Natural killer cell (primary cell): ENCODE measurements at regions not wholly inside any gene's neighbourhood (a gene's known extent, or its start where the extent isn't known, plus 50 kb on each side); places are given as distances from the start of the nearest gene placed in this dataset.
"Not testable (repeated sequence)": the region's sequence is repeated elsewhere in the genome, so short reads cannot be mapped to it uniquely, and the experiment has no call there.

ENCODE experiments used
- ATAC-seq, 3 donors: fragments of 150-1000 bp in 2 of 3; fragments of 200-7000 bp in 1 of 3; cut with Tn5 transposase; 1 replicate in 1 of 3; 2 replicates in 2 of 3; pipeline ENCODE4 v1.10.0; 2021; ENCODE audit warnings: mild to moderate bottlenecking in 2 of 3, moderate library complexity in 2 of 3
- DNase-seq, 2 donors: peaks; one replicate each; pipeline versions ENCODE4 v3.0.0 to v3.0.0-alpha.2; 2013 to 2021; ENCODE audit warnings: mixed read lengths in 1 of 2
- H3K27ac ChIP-seq: one replicate; pipeline ENCODE4 v1.5.1; 2013; ENCODE audit warnings: mild to moderate bottlenecking, low read length
- H3K27me3 ChIP-seq: one replicate; pipeline ENCODE4 v1.6.1; 2013; ENCODE audit warnings: low read length; ENCODE audit not compliant: control insufficient read depth, insufficient read depth
- H3K36me3 ChIP-seq: one replicate; pipeline ENCODE4 v1.6.1; 2013; ENCODE audit warnings: low read length; ENCODE audit not compliant: control insufficient read depth, insufficient read depth
- H3K4me1 ChIP-seq: one replicate; pipeline ENCODE4 v1.6.1; 2013; ENCODE audit warnings: low read length; ENCODE audit not compliant: control insufficient read depth, insufficient read depth
- H3K4me3 ChIP-seq: one replicate; pipeline ENCODE4 v1.5.1; 2013; ENCODE audit warnings: low read length
- H3K9me3 ChIP-seq: one replicate; pipeline ENCODE4 v1.6.1; 2013; ENCODE audit warnings: low read length; ENCODE audit not compliant: control insufficient read depth, insufficient read depth
- H3K27ac Mint-ChIP-seq, 2 donors: one replicate each; pipeline ENCODE4 v1.8.0; 2022; ENCODE audit warnings: mild to moderate bottlenecking in 2 of 2, mixed read lengths in 2 of 2, moderate library complexity in 1 of 2
- H3K27me3 Mint-ChIP-seq, 2 donors: one replicate each; pipeline ENCODE4 v1.8.0; 2022; ENCODE audit warnings: low read depth in 2 of 2, mixed read lengths in 2 of 2
- H3K36me3 Mint-ChIP-seq: one replicate; pipeline ENCODE4 v1.8.0; 2022; ENCODE audit warnings: mixed read lengths
- H3K4me1 Mint-ChIP-seq, 2 donors: one replicate each; pipeline ENCODE4 v1.8.0; 2022; ENCODE audit warnings: mixed read lengths in 2 of 2
- H3K4me3 Mint-ChIP-seq: one replicate; pipeline ENCODE4 v1.8.0; 2022; ENCODE audit warnings: mild to moderate bottlenecking, moderate library complexity, mixed read lengths
- H3K9me3 Mint-ChIP-seq, 2 donors: one replicate each; pipeline ENCODE4 v1.8.0; 2022; ENCODE audit warnings: mixed read lengths in 2 of 2
- WGBS: methylation state at CpG from one replicate; pipeline ENCODE4 v1.1.7; 2013; ENCODE audit warnings: missing lambda C conversion rate; ENCODE audit not compliant: insufficient coverage; 5-methylcytosine and 5-hydroxymethylcytosine counted together
- intact Hi-C: fragments of 100-400 bp; cut with micrococcal nuclease; formaldehyde crosslinking; loops from one replicate; pipeline ENCODE4 v1.14.2; 2022

- no CpG with 5 or more reads among the region's 4 CpGs for WGBS
- H3K9me3 ChIP-seq, H3K27ac ChIP-seq, H3K4me3 Mint-ChIP-seq, H3K4me1 ChIP-seq, H3K36me3 ChIP-seq, ATAC-seq, H3K9me3 Mint-ChIP-seq, H3K36me3 Mint-ChIP-seq, DNase-seq, H3K27me3 ChIP-seq, H3K4me3 ChIP-seq, intact Hi-C loops, H3K4me1 Mint-ChIP-seq, H3K27me3 Mint-ChIP-seq, H3K27ac Mint-ChIP-seq: not testable (repeated sequence)
Measured at GRCh38 chr2:111368288-111368687, 247.6 kb downstream of the BCL2L11 start.

- H3K4me1 Mint-ChIP-seq, H3K27me3 ChIP-seq, H3K27ac Mint-ChIP-seq, H3K9me3 Mint-ChIP-seq, DNase-seq, H3K4me3 Mint-ChIP-seq, H3K36me3 ChIP-seq, H3K4me1 ChIP-seq, H3K9me3 ChIP-seq, H3K27me3 Mint-ChIP-seq, H3K36me3 Mint-ChIP-seq, H3K4me3 ChIP-seq, intact Hi-C loops, H3K27ac ChIP-seq: not testable (repeated sequence)
- no CpG with 5 or more reads among the region's 2 CpGs for WGBS
- ATAC-seq = peak in 2 of 3 donors; percentile 54 to 58
Measured at GRCh38 chr2:111373060-111373459, 252.3 kb downstream of the BCL2L11 start.

- H3K27ac Mint-ChIP-seq, intact Hi-C loops: not testable (repeated sequence)
Measured at GRCh38 chr2:111373989-111374388, 253.3 kb downstream of the BCL2L11 start.

GRCh38 chr2:111374734-111375133, 254.0 kb downstream of the BCL2L11 start:
- 75% methylated on average over 1 of the region's 3 CpGs for WGBS
- intact Hi-C loops, H3K27me3 ChIP-seq, DNase-seq, H3K36me3 Mint-ChIP-seq, H3K36me3 ChIP-seq, H3K27me3 Mint-ChIP-seq, H3K4me1 ChIP-seq, H3K27ac ChIP-seq, H3K9me3 Mint-ChIP-seq, H3K4me3 ChIP-seq, H3K4me3 Mint-ChIP-seq, H3K9me3 ChIP-seq, H3K4me1 Mint-ChIP-seq: not testable (repeated sequence)
- ATAC-seq = peak in 1 of 3 donors; percentile 39
- H3K27ac Mint-ChIP-seq = peak overlapping the region in 1 of 2 donors; percentile 68

More at GRCh38 chr2:111373989-111374388, 253.3 kb downstream of the BCL2L11 start:
- not testable (repeated sequence) for H3K27me3 ChIP-seq, ATAC-seq, H3K27me3 Mint-ChIP-seq, H3K4me1 Mint-ChIP-seq, H3K36me3 Mint-ChIP-seq, H3K4me1 ChIP-seq, H3K36me3 ChIP-seq, H3K27ac ChIP-seq, H3K9me3 ChIP-seq, H3K4me3 Mint-ChIP-seq, H3K4me3 ChIP-seq, DNase-seq, H3K9me3 Mint-ChIP-seq
- WGBS = 100% methylated on average over 1 of the region's 5 CpGs

GRCh38 chr2:111375320-111375883, 254.7 kb downstream of the BCL2L11 start:
- intact Hi-C loops, H3K27ac ChIP-seq, H3K36me3 Mint-ChIP-seq, H3K27me3 ChIP-seq, DNase-seq, H3K9me3 ChIP-seq, H3K36me3 ChIP-seq, H3K4me1 Mint-ChIP-seq, H3K4me3 ChIP-seq, H3K9me3 Mint-ChIP-seq, H3K4me1 ChIP-seq, H3K27me3 Mint-ChIP-seq: not testable (repeated sequence)
- H3K4me3 Mint-ChIP-seq = peak overlapping the region; percentile 28
- ATAC-seq = peak in 2 of 3 donors; percentile 30 to 37
- peak overlapping the region in 1 of 2 donors; percentile 68 for H3K27ac Mint-ChIP-seq
- WGBS = 72% methylated on average over 5 of the region's 8 CpGs

- H3K27me3 Mint-ChIP-seq, H3K27ac ChIP-seq, H3K4me3 ChIP-seq, H3K9me3 ChIP-seq, H3K36me3 ChIP-seq, H3K9me3 Mint-ChIP-seq, H3K27me3 ChIP-seq, intact Hi-C loops, H3K27ac Mint-ChIP-seq, H3K4me1 ChIP-seq, H3K4me3 Mint-ChIP-seq, DNase-seq, H3K4me1 Mint-ChIP-seq, ATAC-seq, H3K36me3 Mint-ChIP-seq: not testable (repeated sequence)
- WGBS = 95% methylated on average over 1 of the region's 9 CpGs
Measured at GRCh38 chr2:111376272-111376970, 255.7 kb downstream of the BCL2L11 start.

- H3K36me3 Mint-ChIP-seq, ATAC-seq, H3K4me1 ChIP-seq, intact Hi-C loops, H3K4me3 Mint-ChIP-seq, H3K27me3 Mint-ChIP-seq, H3K4me1 Mint-ChIP-seq, H3K9me3 Mint-ChIP-seq, H3K27ac ChIP-seq, H3K36me3 ChIP-seq, H3K4me3 ChIP-seq, H3K27me3 ChIP-seq, DNase-seq, H3K9me3 ChIP-seq, H3K27ac Mint-ChIP-seq: not testable (repeated sequence)
- WGBS = 97% methylated on average over 4 of the region's 7 CpGs
Measured at GRCh38 chr2:111376971-111377352, 256.2 kb downstream of the BCL2L11 start.

GRCh38 chr2:111377386-111377959, 256.8 kb downstream of the BCL2L11 start:
- not testable (repeated sequence) for ATAC-seq

More at GRCh38 chr2:111377386-111377959, 256.8 kb downstream of the BCL2L11 start:
- H3K27ac ChIP-seq, H3K4me3 Mint-ChIP-seq, H3K4me3 ChIP-seq, H3K9me3 ChIP-seq, H3K27me3 ChIP-seq, H3K4me1 Mint-ChIP-seq, intact Hi-C loops, H3K27me3 Mint-ChIP-seq, H3K4me1 ChIP-seq, H3K9me3 Mint-ChIP-seq, DNase-seq, H3K36me3 Mint-ChIP-seq, H3K27ac Mint-ChIP-seq, H3K36me3 ChIP-seq: not testable (repeated sequence)
- WGBS = 100% methylated on average over 4 of the region's 13 CpGs
